NT2/D1 (cell line): ENCODE measurements at regions not wholly inside any gene's neighbourhood (a gene's known extent, or its start where the extent isn't known, plus 50 kb on each side); places are given as distances from the start of the nearest gene placed in this dataset.

Experiments
- SUZ12 ChIP-seq: IDR thresholded peaks from 2 replicates; pipeline ENCODE4 v1.6.1; 2011; ENCODE audit not compliant: insufficient read length, insufficient read depth; ENCODE audit errors: extremely low read depth
- YY1 ChIP-seq: IDR thresholded peaks from 2 replicates; pipeline ENCODE4 v1.6.1; 2011; ENCODE audit not compliant: insufficient read length, insufficient read depth
- ZNF274 ChIP-seq: IDR thresholded peaks from 2 replicates; pipeline ENCODE4 v1.6.1; 2011; ENCODE audit warnings: mild to moderate bottlenecking, low read depth, low read length

DNA sequence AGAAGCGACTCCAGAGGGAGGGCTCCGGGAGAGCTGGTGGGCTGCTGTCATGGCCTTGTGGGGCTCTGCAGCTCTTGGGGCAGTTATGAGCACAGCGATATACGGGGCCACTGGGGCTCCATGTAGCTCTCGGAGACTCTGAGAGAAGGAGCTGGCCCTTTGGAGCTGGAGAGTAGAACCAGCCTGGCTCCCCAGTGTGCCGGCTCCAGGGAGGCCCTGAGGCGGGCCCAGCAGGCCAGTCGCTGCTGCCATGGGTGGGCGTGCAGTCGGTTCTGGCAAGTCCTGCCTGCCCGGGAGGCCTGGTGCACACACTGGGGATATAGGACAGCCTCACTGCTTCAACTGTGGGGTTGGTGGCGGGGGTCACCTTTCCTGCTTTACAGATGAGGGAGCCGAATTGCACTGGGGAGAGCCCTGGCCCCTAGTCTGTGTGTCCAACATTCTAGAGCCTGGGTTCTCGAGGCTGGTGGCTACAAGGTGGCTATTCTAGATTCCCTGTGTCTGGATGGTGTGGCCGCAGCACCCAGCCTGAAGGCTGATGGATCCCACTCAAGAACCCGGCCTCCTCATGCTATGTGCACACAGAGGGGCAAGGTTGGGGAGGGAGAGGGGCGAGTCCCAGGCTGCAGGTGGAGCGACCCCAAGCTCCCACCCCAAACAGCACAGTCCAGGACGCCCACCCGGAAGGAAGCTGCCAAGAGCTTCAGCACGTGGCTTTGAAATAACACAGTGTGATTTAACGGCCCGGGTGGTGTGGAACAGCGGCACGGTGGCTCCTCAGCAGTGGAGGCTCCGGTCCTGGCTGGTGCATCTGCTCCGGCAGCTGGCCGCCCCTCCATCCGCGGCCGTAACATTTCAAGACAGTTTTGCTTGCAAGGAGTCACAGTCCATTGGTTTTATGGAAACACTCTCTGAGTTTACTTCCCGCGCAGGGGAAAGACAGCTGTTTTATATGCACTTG, 188.3 kb upstream of the C14orf180 start:
- TF ChIP-seq ZNF274 (no peak), YY1 (no peak), SUZ12 (no peak)
